ENCODE measurements at regions not wholly inside any gene's neighbourhood (a gene's known extent, or its start where the extent isn't known, plus 50 kb on each side); places are given as distances from the start of the nearest gene placed in this dataset.

DNA sequence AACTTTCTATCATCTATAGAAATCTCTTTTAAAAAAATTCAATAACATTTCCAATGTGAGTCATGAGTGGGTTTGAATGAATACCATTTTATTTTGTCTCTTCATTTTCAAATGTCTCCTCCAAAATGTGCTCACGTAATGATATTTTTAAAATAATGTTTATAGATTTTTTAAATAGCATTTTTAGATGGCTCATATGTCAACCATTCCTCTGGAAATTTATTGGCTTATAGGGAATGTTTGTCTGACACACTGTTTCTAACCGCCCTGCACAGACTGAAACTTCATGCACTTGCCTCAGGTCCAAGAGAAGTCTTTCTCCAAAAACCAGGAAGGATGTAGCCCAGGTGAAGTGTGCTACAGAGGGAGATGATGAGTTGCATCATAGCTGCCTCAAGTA lies 88.8 kb upstream of the PLEKHG7 start:
- DNase-seq: no peak

DNA sequence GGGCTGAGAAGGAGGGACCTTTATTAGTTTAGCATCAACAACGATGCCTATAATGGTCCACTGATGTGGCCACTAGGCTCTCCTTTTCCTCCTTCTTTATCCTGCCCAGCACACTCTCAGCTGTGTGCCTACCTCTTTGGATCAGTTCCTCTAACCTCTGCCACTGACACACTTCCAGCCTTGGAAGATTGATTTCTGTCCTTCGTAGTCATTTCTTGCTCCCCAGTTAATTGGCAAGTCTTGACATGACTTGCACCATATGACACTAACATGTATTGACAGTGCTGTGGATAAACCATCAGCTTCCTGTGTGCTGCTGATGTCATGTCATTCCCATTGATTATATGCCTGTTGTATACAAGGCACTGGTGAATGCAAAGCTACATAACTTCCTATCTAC lies 90.2 kb upstream of the PLEKHG7 start:
- DNase-seq: no peak

DNA sequence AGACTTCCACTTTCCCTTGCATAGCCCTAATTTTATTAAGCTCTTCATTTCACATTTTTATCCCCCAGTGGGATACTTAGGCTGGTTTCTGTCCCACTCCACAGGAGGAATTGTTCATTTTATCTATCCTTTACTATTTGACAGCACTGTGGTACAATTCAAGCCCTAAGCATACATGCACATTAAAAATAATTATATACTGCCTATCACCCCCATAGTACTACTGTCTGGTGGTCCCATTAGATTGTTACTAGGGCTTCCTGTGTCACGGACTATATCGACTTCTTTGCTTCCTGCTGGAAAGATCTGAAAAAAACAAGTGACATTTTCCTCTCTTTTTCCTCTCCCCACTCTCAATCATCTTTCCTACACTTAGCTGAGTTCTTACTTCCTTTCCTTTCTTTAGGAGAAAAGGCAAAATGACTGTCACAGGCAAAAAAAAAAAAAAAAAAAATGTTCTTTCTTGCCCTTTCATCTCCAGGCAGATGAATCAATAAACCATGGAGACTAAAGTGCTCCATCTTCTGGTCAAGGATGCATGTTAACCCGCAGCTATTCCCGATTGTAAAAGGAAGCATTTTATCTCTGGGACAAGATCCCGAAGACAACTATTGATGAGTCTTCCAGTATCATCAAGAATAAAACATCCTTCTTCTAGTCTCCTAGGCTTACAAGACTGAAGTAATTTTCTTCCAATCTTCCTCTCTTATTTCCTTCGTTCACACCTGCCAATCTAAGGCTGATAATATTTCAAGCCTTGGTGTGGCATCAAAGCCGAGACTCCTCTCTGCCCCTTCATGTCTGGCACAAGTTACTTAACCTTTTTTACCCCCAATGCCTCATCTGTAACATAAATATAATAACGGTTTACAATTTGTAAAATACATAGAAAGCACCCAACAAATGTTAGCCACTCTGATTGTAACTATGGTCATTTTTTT lies 94.4 kb upstream of the PLEKHG7 start:
- no peak for DNase-seq

DNA sequence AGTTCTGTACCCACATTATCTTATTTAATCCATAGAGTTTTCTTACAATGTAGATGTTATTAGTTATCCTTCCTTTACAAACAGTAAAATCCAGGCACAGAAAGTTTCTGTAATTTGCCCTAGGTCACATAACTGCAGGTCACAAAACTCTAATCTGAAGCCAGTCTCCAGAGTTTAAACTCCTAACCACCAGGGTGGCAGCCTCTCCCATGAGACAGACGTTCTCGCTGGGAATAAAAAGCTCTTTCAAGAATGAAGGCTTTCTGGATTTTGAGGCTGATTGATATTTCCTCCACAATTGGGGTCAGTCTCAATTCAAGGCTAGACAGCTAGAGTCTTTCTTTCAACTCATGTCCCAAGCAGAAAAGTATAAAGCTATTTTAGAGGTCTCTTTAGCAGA lies 95.8 kb upstream of the PLEKHG7 start:
- no peak for DNase-seq

DNA sequence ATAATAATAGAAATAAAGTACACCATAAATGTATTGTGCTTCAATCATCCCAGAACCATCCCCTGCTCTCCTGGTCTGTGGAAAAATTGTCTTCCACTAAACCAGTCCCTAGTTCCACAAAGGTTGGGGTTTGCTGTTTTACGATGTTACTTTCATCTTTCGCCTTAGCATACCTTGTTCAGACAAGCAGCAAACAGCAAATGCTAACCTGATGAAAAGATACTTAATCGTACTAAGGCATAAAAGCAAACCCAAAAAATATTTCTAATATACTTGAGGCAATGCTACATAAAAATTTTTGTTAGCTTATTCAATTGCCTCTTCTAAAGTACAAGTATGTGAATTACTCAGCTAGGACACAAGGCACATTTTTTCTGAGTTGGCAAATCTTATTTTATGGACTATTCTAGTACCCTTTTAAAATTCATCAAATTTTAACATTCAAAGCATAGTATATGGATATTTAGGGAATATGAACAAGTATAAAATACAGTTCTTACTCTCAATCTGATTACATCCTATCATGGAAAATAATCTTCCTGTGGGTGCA lies 97.1 kb upstream of the PLEKHG7 start:
- no peak for DNase-seq

DNA sequence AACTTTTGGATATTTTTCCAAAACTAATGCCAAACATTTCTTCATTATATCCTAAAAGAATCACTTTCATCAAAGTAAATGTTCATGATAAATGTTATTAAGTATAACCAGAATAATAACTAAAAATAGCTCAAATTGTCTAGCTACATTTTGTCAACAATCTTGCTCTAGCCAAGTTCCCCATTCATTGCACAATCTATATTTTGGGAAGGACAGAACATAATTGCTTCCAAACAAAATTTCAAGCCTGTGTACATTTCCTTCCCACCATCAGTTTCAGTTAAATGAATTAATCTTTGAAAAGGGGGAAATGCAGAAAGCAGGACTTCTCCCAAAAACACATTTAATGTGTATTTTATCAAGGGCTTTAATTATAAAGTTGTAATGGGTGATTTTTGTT lies 98.0 kb upstream of the PLEKHG7 start:
- DNase-seq: no peak

DNA sequence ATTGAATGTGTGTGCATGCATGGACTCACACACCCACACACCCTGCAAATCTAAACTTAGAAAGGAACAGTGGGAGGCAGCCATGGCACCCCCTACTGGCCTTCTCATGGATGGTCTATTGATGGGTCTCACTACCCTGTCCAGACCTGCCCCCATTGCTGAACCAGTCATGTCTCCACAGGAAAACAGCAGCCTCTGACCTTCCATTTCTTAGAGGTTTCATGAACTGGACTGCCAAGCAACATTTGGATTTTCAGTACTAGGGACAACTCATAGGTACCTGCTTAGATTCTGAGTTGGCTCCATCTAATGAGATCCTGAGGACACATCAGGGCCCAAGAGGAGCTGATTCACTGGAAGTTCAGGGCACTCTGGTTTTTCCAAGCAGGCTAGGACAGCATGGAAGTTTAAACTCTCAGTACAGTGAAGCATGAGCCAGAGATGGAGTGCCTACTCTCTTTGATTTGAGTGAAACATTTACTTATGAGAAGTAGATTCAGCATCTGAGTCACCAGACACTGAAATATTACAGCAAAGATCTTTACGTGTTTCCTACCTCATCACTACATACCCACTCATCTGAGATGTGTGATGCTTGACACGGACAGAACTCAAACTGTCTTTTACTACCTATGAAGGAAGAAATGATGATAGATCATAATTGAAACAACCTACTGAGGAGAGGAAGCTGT lies 98.9 kb upstream of the PLEKHG7 start:
- DNase-seq: no peak

DNA sequence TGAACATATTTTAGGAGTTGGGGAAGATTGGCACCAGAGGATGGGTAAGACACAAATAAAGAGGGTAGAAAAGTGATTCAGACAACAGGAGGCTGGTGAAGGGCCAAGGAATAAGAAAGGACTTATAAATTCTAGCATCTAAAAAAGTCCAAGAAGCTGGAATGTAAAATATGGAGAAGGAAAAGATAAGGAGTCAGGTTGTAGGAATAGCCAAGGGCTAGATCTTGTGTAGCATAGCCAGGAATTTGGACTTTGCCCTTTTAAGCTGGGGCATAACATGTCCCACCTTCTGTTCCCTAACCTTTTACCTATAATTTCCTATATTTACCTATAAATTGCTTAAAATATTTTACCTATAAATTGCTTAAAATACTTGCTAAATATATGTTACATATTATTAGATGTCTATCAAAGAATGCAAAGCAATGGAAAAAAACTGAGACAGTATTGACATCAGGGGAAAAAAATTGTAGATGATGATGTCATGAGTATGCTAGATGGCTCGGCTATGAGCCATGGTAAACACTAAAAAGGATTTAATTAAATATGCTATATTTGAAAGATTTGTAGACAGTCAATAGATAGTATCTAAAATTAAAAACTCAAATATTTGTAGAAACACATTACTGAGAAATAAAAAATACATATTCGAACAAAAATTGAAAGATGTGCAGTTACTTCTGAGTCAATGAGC lies 99.7 kb upstream of the PLEKHG7 start:
- DNase-seq: no peak

DNA sequence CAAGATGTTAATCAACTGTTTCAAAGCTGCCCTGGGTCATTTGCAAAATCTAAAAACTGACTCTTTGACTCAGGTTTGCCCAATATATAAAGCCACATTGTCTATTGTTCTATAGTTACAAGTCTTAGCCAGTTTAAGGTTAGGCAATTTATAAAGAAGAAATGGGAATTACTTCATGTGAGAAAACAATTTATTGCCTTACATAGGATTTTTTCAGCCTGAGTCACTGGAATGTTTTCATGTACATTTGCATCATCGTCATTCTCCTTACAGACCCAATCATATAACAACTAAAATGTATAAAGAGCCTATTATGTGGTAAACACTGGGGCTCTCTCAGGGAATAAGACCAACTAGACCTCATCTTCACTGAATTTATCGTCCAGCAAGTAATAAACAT lies 100.3 kb upstream of the PLEKHG7 start:
- DNase-seq: no peak

DNA sequence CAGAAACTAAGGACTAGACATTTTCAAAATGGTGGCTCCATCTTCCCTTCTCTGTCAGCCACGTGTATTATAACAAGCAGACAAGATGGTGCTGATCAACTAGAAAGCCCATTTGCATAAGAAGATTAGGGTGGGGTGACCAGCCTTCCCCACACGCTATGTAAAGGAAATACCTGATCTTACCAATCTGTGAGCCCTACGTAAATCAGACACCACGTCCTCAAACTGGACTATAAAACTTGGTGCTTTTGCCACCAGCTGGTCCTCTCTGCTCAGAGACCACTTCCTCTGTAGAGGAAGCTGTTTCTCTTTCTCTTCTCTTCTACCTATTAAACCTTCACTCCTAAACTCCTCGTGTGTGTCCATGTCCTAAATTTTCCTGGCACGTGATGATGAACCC lies 101.1 kb upstream of the PLEKHG7 start:
- no peak for DNase-seq

DNA sequence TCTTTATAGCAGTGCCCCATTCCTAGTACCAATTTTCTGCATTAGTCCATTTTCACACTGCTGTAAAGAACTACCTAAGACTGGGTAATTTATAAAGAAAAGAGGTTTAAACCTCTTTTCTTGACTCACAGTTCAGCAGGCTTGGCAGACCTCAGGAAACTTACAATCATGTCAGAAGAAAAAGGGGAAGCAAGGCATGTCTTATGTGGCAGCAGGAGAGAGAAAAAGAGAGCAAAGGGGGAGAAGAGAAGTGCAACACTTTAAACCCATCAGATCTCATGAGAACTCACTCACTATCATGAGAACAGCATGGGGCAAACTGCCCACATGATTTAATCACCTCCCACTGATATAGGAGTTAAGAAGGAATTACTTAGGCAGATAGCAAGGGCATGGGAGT lies 101.6 kb upstream of the PLEKHG7 start:
- no peak for DNase-seq

DNA sequence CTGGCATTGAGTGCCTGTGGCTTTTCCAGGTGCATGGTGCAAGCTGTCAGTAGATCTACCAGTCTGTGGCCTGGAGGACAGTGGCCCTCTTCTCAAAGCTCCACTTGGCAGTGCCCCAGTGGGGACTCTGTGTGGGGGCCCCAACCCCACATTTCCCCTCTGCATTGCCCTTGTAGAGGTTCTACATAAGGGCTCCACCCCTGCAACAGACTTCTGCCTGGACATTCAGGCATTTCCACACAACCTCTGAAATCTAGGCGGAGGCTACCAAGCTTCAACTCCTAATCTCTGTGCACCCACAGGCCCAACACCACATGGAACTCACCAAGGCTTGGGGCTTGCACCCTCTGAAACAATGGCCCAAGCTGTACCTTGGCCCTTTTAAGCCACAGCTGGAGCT lies 102.7 kb upstream of the PLEKHG7 start:
- no peak for DNase-seq

DNA sequence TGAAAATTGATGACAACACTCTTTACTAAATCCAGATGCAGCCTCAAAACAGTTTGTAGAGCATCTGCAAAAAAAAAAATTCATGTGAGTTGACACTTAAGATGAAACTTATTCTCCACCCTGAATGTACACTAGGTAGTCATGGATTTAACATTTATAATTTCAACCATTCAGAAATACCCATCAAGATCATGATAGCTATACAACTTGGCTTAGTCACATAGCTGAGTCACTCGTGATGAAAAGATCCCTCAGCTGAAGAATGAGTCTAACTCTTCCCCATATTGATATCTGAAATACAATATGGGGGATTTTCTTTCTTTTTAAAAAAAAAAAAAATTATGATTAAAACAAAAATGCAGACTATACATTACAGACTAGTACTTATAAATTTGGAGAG lies 104.8 kb upstream of the PLEKHG7 start:
- no peak for DNase-seq

DNA sequence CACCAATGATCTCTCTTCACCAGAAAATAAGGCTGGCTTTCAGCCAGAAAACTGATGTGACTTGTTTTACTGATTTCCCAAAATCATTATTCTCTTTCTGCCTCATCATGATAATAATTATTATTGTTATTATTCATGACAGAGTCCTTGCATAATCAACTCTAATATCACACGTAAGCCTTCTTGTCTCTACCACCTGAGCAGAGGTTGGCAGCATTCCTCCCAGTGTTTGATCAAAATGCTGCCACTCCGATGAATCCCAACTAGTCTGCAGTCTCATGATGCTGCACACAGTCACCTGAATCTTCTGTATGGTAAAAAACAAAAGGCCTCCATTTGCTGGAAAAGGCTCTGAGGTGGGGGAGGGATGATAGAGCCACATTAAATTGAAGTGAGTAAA lies 105.7 kb upstream of the PLEKHG7 start:
- no peak for DNase-seq

DNA sequence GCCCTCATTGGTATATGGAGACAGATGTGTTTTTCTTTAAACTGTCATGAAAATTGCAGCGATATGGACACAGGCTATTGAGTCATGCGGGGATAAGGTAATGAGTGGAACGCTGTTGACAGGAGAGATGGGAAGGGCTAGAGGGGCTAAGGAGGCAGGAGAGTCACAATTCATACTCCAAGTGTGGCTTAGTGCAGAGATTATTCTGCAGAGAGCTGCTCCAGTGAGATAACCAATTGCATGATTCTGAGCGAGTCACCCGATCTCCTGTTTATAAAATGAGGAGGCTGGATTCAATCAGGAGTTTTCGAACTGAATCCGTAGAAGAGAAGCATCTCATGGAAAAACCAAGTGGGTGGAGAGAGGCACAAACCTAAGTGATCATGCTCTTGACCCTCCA lies 106.4 kb upstream of the PLEKHG7 start:
- DNase-seq: no peak

DNA sequence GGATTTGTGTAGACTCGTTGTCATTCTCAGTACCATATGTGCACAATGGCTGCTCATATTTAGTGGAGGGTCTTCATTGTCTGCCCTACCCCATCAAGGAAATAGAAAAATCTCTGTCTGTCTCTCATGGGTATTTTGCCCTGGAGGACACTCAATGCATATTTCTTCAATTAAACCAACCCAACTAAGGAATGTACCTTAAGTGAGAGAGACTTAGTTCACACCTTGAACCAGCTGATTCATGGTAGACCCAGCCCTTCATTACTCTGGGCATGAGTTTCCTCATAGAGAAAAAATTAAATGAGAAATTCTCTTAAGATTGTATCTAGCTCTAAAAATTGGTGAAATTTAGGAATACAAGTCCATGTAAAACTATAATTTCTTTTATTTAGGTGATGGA lies 107.1 kb upstream of the PLEKHG7 start:
- DNase-seq: no peak

DNA sequence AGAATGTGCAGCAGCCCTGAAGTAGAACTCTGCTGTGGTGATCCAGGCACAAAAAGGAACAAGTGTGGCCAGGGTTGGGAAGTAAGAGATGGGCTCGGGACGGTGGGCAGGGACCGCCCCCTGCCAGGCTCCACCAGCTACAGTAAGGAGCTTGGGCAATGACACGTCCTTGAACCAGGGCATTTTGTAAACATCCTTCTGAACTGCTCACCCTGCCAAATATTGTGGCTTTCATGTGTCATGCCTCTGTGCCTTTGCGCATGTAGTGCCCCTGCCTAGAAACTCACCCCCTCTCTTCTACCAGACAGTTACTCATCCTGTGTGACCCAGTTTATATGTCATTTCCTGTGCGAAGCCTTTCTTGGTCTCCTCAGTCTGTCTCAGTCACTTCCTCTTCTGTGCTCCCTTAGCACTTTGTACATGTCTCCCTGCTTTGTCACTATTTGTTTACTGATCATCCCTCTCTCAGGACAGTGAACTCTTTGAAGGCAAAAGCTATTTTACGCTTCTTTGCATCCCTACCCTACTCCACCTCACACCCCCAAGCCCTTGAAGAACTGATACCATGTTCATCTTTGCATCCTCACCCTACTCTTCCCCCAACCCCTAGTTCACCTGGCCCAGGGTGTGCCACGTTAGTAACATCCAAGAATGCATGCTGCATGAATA lies 108.9 kb upstream of the PLEKHG7 start:
- no peak for DNase-seq

DNA sequence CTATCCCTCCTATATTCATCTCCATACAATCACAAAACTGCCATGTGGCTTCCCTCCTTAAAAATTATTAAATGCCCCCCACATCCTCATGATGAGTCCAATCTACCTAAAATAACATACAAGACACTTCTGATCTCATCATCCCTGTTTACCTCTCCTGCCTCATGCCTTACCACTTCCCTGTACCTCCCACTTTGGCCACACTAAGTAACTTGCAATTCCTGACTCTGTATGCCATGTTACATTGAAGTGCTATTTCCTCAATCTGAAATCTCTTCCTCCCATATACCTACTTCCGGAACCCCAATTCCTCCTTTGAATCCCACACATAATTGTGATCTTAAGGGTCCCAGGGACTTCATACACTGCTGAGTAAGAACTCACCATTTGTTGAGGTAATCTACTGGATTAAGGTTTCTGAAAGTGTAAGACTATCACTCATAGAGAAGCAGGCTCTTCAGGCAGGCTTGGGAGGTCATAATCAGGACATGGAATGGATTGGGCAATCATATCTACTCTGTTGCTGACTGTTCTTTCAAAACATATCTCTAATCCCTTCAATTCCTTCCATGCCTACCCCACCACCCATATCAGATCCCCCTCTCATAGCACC lies 117.6 kb upstream of the PLEKHG7 start:
- no peak for DNase-seq

DNA sequence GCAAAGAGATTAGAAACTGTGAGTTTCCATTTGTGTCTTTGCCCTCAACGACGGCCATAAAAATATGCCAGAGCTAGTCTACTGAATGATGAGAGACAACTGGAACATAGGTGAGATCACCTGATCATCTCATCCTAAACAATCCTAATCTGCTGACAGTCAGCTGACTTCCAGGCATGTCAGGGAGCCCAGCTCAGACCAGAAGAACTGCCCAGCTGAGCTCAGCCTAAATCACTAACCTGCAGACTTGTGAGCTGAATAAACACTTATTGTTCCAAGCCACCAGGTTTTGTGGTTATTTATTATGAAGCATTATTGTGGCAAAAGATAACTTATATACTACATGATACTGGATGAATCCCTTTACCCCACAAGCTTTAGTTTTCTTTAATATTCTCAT lies 118.9 kb upstream of the PLEKHG7 start:
- no peak for DNase-seq

DNA sequence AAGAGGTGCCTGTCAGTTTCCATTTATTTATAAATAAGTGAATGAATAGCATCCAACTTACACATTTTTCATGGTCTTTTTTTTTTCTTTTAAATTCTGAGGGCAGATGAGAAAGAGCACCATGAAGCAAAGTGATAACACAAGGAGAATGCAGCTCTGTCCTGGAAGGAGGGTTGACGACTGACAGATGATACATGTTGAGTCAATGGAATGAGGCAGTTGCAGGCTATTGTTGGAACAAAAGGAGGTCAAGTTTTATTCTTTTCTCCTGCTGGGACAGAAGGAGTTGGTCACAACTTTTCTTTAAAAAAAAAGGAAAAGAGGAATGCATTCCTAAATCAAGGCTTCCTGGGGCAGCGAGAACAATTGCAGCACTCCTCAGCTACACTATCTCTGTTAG lies 119.9 kb upstream of the PLEKHG7 start:
- DNase-seq: no peak

DNA sequence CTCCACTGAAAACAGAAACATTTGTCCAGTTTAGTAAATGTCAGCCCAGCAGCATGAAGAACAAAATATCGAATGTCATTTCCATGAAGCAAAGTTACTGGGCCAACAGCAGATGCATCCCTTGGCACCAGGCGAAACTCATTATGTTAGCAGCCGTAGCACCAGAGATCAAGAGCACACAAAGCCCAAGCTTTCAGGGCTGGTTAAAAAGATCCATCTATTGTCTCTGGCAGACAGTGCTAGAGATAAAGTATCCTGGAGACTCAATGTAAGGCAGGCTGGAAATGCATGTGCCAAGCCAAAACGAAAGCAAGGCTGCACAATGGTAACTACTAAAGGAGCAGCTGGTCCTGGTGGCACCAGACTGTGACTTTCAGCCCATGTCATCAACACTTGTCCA lies 120.3 kb upstream of the PLEKHG7 start:
- DNase-seq: peak; percentile 52

DNA sequence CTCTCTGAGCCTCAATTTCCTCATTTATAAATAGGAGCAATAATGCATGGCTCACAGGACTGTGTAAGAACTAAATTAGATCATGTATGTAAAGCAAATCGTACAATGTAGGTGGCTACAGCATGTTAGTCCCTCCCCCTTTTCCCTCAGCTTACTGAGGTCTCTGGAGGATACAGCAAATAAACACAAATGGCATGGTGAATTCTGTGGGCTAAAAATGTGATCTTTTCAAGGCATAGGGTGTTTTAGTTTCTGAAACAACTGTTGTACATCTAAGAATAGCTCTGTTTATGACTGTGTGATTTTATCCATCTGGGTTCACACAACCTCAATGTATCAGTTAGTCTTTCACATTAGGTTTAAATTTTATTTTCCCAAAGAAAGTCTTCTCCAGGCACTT lies 121.2 kb upstream of the PLEKHG7 start:
- DNase-seq: no peak

All from NCI-H187 treated with DMSO at 0.1 percent for 48 hours (cell line).